K562 (cell line): ENCODE measurements at regions not wholly inside any gene's neighbourhood (a gene's known extent, or its start where the extent isn't known, plus 50 kb on each side); places are given as distances from the start of the nearest gene placed in this dataset.

ENCODE experiments used
- ATAC-seq: fragments of 200-7000 bp; cut with Tn5 transposase; 3 replicates; pipeline ENCODE4 v1.9.1; 2020; ENCODE audit warnings: moderate library complexity
- BruUV-seq: library from RNA; stranded (reverse); fragments of 400-500 nt; replicated peaks from 2 replicates; lab custom pipeline; 2021; lab: Mats Ljungman, UMichigan
- CTCF ChIA-PET: fragments of 300-600 bp; formaldehyde crosslinking; extraction: SDS; loops from one replicate; lab custom pipeline; 2021; ENCODE audit warnings: low intra/inter-chr PET ratio; lab: Yijun Ruan, JAX
- POLR2A ChIA-PET: fragments of 300-600, 350-650 bp; sonication (Branson Sonifier 250); formaldehyde crosslinking; extraction: SDS; loops from one replicate; lab custom pipeline; 2021; ENCODE audit warnings: antibody characterized with exemption, inconsistent platforms; lab: Yijun Ruan, JAX
- DNase-seq, 4 experiments: peaks; one replicate each; pipeline versions ENCODE4 v3.0.0 to v3.0.0-alpha.2; 2011 to 2018; ENCODE audit warnings: low spot score in 3 of 4, mixed read lengths in 3 of 4; ENCODE audit errors: extremely low read depth in 1 of 4
- FAIRE-seq: peaks from 2 replicates; lab custom pipeline; 2011; peaks lifted over from hg19 to GRCh38; lab: Jason Lieb, UNC
- H2AFZ ChIP-seq: 2 replicates; pipeline ENCODE4 v1.6.0; 2011; ENCODE audit warnings: low read depth, low read length, control low read depth, inconsistent platforms
- H3K27ac ChIP-seq: fragments of 200-600 bp; 3 replicates; pipeline ENCODE4 v1.8.0; 2011; ENCODE audit warnings: low read depth, mild to moderate bottlenecking, control low read depth, inconsistent platforms, low read length, moderate library complexity, mixed read lengths; ENCODE audit errors: extremely low read depth
- H3K27me3 ChIP-seq, 2 experiments: fragments of 300-600 bp in 1 of 2; 2 replicates in 1 of 2; 3 replicates in 1 of 2; pipeline versions ENCODE4 v1.6.0 to v1.8.0; 2011; ENCODE audit warnings: inconsistent platforms in 2 of 2, low read length in 2 of 2, mild to moderate bottlenecking in 1 of 2, mixed read lengths in 1 of 2, moderate library complexity in 1 of 2; ENCODE audit not compliant: control insufficient read depth in 2 of 2, insufficient read depth in 2 of 2
- H3K36me3 ChIP-seq: fragments of 300-600 bp; 3 replicates; pipeline ENCODE4 v1.8.0; 2011; ENCODE audit warnings: mild to moderate bottlenecking, low read length, inconsistent platforms; ENCODE audit not compliant: control insufficient read depth, insufficient read depth
- H3K4me1 ChIP-seq, 2 experiments: fragments of 200-600 bp in 1 of 2; replicated peaks in 1 of 2; 2 replicates in 1 of 2; 3 replicates in 1 of 2; pipeline versions ENCODE4 v1.5.1 to v1.8.0; 2011; ENCODE audit warnings: inconsistent platforms in 2 of 2, low read length in 2 of 2, mild to moderate bottlenecking in 1 of 2, mixed read lengths in 1 of 2, moderate library complexity in 1 of 2; ENCODE audit not compliant: control insufficient read depth in 2 of 2, insufficient read depth in 2 of 2
- H3K4me2 ChIP-seq: 2 replicates; pipeline ENCODE4 v1.6.1; 2011; ENCODE audit warnings: low read length, control low read depth, inconsistent platforms, mixed read lengths; ENCODE audit not compliant: insufficient read depth
- H3K4me3 ChIP-seq: fragments of 200-600 bp; sonication (generic), shearing (Covaris generic); 2 replicates; pipeline ENCODE4 v1.5.1; 2016; ENCODE audit warnings: control low read depth, inconsistent platforms
- H3K79me2 ChIP-seq: fragments of 200-600 bp; 3 replicates; pipeline ENCODE4 v1.8.0; 2011; ENCODE audit warnings: low read length, inconsistent platforms; ENCODE audit not compliant: control insufficient read depth, insufficient read depth
- H3K9ac ChIP-seq, 2 experiments: 2 replicates each; pipeline versions ENCODE4 v1.6.0 to v1.6.1; 2011; ENCODE audit warnings: low read depth in 2 of 2, low read length in 2 of 2, control low read depth in 1 of 2, inconsistent platforms in 1 of 2, mild to moderate bottlenecking in 1 of 2, mixed read lengths in 1 of 2; ENCODE audit not compliant: insufficient read depth in 1 of 2
- H3K9me1 ChIP-seq: one replicate; pipeline ENCODE4 v1.6.0; 2011; ENCODE audit warnings: inconsistent platforms, mild to moderate bottlenecking, low read length, moderate library complexity; ENCODE audit not compliant: control insufficient read depth, insufficient read depth
- H3K9me3 ChIP-seq: replicated peaks from 2 replicates; pipeline ENCODE4 v1.5.1; 2011; ENCODE audit warnings: low read depth, low read length, inconsistent platforms; ENCODE audit not compliant: control insufficient read depth, insufficient read depth
- H4K20me1 ChIP-seq: replicated peaks from 2 replicates; pipeline ENCODE4 v1.6.1; 2011; ENCODE audit warnings: low read length, inconsistent platforms, mixed read lengths; ENCODE audit not compliant: control insufficient read depth, insufficient read depth
- ATF1 ChIP-seq, 2 experiments: fragments of 450-650 bp in 1 of 2; IDR thresholded peaks; 2 replicates each; pipeline ENCODE4 v1.6.1; 2016; ENCODE audit warnings: missing compliant biosample characterization in 1 of 2, missing genetic modification characterization in 1 of 2
- C11orf30 ChIP-seq: fragments of 450-650 bp; IDR thresholded peaks from 2 replicates; pipeline ENCODE4 v1.6.1; 2016; ENCODE audit warnings: low read depth, mild to moderate bottlenecking
- CEBPB ChIP-seq: fragments of 450-650 bp; IDR thresholded peaks from 2 replicates; pipeline ENCODE4 v1.6.1; 2016; ENCODE audit warnings: missing genetic modification characterization, missing compliant biosample characterization
- KAT2B ChIP-seq: IDR thresholded peaks from one replicate; pipeline ENCODE4 v1.6.1; 2012; ENCODE audit warnings: low read depth, mild to moderate bottlenecking, control low read depth, inconsistent platforms, low read length, moderate library complexity
- KDM2B ChIP-seq: fragments of 250-450 bp; sonication (Bioruptor Pico); IDR thresholded peaks from 2 replicates; pipeline ENCODE4 v1.8.0; 2021; ENCODE audit warnings: mild to moderate bottlenecking, moderate library complexity
- KDM5B ChIP-seq: fragments of 200-600 bp; sonication (generic); IDR thresholded peaks from 2 replicates; pipeline ENCODE4 v1.6.1; 2012; ENCODE audit warnings: low read depth, mild to moderate bottlenecking, moderate library complexity, low read length, control low read depth, inconsistent platforms; ENCODE audit not compliant: insufficient replicate concordance
- MAFF ChIP-seq: IDR thresholded peaks from 2 replicates; pipeline ENCODE4 v1.6.1; 2012; ENCODE audit warnings: low read length, improper control_type of control experiment
- RBM15 ChIP-seq: fragments of 200-400 bp; formaldehyde crosslinking; IDR thresholded peaks from 2 replicates; pipeline ENCODE4 v1.6.1; 2018; ENCODE audit warnings: mild to moderate bottlenecking, low read length, moderate library complexity; ENCODE audit not compliant: insufficient read depth
- RNF2 ChIP-seq: sonication (generic); IDR thresholded peaks from 2 replicates; pipeline ENCODE4 v1.6.1; 2016
- SMARCE1 ChIP-seq: fragments of 450-650 bp; IDR thresholded peaks from 2 replicates; pipeline ENCODE4 v1.7.1; 2016; ENCODE audit warnings: mild to moderate bottlenecking
- ZBTB8A ChIP-seq: fragments of 450-650 bp; IDR thresholded peaks from 2 replicates; pipeline ENCODE4 v1.6.1; 2018; ENCODE audit warnings: mild to moderate bottlenecking, moderate library complexity; ENCODE audit not compliant: partially characterized antibody
- ZNF444 ChIP-seq: fragments of 250-450 bp; sonication (Bioruptor Pico); IDR thresholded peaks from 2 replicates; pipeline ENCODE4 v1.4.0; 2020; ENCODE audit warnings: mild to moderate bottlenecking, moderate library complexity
- WGBS: fragments of 100-300 bp; shearing (Covaris generic); methylation state at CpG from one replicate; pipeline ENCODE4 v1.1.6; 2016; ENCODE audit warnings: low coverage, mixed read lengths; ENCODE audit not compliant: insufficient coverage; ENCODE audit errors: missing lambda C conversion rate; 5-methylcytosine and 5-hydroxymethylcytosine counted together
- in situ Hi-C: fragments of 300-500 bp; cut with MboI; formaldehyde crosslinking; loops from 4 replicates; pipeline ENCODE4 v1.15.0; 2018; ENCODE audit warnings: inconsistent platforms, mixed read lengths
- intact Hi-C: fragments of 100-400 bp; cut with micrococcal nuclease; formaldehyde crosslinking; loops from 2 replicates; pipeline ENCODE4 v1.14.2; 2022
- TF ChIP-seq, protein P1 (sequence below): fragments of 250-450 bp; sonication (Bioruptor Pico); IDR thresholded peaks from 2 replicates; pipeline ENCODE4 v1.5.0; 2020; ENCODE audit warnings: mild to moderate bottlenecking
- TF ChIP-seq, protein P2 (sequence below): IDR thresholded peaks from 3 replicates; pipeline ENCODE4 v1.6.1; 2011; ENCODE audit warnings: borderline replicate concordance, mild to moderate bottlenecking; ENCODE audit not compliant: insufficient read length, insufficient read depth
- TF ChIP-seq, protein P3 (sequence below): fragments of 450-650 bp; IDR thresholded peaks from 2 replicates; pipeline ENCODE4 v1.6.1; 2018; ENCODE audit not compliant: partially characterized antibody
- TF ChIP-seq, protein P4 (sequence below): fragments of 250-450 bp; sonication (Bioruptor Pico); IDR thresholded peaks from 2 replicates; pipeline ENCODE4 v1.9.0; 2021; ENCODE audit warnings: mild to moderate bottlenecking, inconsistent platforms

DNA sequence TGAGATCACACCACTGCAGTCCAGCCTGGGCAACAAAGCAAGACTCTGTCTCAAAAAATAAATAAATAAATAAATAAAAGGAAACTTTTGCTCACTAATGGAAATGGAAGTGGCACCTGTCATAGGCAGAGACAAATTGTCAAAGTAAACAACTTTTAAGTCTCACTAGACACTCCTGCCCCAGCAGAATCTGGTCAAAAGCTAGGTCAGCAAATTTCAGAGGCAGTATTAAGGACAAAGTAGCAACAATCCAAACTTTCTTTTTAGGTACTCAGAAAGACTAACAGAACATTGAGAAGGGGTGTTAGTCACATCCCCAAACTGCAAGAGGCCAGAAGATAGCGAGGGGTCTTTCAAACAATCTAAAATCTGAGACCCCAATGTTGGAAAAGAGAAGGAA, 101.4 kb upstream of the MSX2 start:
- FAIRE-seq (no peak), ATAC-seq (no peak), DNase-seq (no peak)
- in situ Hi-C loops: no loop called here
- Histone ChIP-seq H3K4me1 (no peaks in the 10 kb centered on the region), H3K27me3 (peaks cover 2 to 24% of the 10 kb centered on the region in 2 experiments; a peak in 3 of 5 replicates), H3K4me2 (no peak overlapping the region), H3K4me3 (no peak overlapping the region), H4K20me1 (no peaks in the 10 kb centered on the region), H3K79me2 (no peaks in the 10 kb centered on the region), H3K9ac (no peak overlapping the region), H3K36me3 (no peaks in the 10 kb centered on the region), H2AFZ (no peak overlapping the region), H3K9me3 (no peaks in the 10 kb centered on the region), H3K9me1 (no peaks in the 10 kb centered on the region), H3K27ac (no peak overlapping the region)
- intact Hi-C loops: no loop called here
- WGBS: 0% methylated on average over 1 of the region's 1 CpG
- BruUV-seq: no TSS peak
- POLR2A ChIA-PET: no interaction called here
- CTCF ChIA-PET: no interaction called here
- TF ChIP-seq, protein P1, sequence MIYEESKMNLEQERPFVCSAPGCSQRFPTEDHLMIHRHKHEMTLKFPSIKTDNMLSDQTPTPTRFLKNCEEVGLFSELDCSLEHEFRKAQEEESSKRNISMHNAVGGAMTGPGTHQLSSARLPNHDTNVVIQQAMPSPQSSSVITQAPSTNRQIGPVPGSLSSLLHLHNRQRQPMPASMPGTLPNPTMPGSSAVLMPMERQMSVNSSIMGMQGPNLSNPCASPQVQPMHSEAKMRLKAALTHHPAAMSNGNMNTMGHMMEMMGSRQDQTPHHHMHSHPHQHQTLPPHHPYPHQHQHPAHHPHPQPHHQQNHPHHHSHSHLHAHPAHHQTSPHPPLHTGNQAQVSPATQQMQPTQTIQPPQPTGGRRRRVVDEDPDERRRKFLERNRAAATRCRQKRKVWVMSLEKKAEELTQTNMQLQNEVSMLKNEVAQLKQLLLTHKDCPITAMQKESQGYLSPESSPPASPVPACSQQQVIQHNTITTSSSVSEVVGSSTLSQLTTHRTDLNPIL: no peak
- TF ChIP-seq KDM2B (CRISPR knock-in tag) (no peak), RBM15 (no peak), ZBTB8A (no peak), CEBPB (tag) (no peak), KAT2B (no peak), SMARCE1 (no peak), ZNF444 (CRISPR knock-in tag) (no peak), ATF1 (CRISPR knock-in tag; IDR thresholded peaks at IDR 0.05) (no peak), ATF1 (tag; IDR thresholded peaks at IDR 0.05) (no peak), C11orf30 (peak; percentile 50; the same call in 1 of the 2 replicates), KDM5B (no peak), MAFF (peak; percentile 27; the same call in 1 of the 2 replicates), RNF2 (no peak)
- TF ChIP-seq, protein P2, sequence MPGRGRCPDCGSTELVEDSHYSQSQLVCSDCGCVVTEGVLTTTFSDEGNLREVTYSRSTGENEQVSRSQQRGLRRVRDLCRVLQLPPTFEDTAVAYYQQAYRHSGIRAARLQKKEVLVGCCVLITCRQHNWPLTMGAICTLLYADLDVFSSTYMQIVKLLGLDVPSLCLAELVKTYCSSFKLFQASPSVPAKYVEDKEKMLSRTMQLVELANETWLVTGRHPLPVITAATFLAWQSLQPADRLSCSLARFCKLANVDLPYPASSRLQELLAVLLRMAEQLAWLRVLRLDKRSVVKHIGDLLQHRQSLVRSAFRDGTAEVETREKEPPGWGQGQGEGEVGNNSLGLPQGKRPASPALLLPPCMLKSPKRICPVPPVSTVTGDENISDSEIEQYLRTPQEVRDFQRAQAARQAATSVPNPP: no peak
- TF ChIP-seq, protein P3, sequence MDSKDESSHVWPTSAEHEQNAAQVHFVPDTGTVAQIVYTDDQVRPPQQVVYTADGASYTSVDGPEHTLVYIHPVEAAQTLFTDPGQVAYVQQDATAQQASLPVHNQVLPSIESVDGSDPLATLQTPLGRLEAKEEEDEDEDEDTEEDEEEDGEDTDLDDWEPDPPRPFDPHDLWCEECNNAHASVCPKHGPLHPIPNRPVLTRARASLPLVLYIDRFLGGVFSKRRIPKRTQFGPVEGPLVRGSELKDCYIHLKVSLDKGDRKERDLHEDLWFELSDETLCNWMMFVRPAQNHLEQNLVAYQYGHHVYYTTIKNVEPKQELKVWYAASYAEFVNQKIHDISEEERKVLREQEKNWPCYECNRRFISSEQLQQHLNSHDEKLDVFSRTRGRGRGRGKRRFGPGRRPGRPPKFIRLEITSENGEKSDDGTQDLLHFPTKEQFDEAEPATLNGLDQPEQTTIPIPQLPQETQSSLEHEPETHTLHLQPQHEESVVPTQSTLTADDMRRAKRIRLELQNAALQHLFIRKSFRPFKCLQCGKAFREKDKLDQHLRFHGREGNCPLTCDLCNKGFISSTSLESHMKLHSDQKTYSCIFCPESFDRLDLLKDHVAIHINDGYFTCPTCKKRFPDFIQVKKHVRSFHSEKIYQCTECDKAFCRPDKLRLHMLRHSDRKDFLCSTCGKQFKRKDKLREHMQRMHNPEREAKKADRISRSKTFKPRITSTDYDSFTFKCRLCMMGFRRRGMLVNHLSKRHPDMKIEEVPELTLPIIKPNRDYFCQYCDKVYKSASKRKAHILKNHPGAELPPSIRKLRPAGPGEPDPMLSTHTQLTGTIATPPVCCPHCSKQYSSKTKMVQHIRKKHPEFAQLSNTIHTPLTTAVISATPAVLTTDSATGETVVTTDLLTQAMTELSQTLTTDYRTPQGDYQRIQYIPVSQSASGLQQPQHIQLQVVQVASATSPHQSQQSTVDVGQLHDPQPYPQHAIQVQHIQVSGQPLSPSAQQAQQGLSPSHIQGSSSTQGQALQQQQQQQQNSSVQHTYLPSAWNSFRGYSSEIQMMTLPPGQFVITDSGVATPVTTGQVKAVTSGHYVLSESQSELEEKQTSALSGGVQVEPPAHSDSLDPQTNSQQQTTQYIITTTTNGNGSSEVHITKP: no peak
- TF ChIP-seq, protein P4, sequence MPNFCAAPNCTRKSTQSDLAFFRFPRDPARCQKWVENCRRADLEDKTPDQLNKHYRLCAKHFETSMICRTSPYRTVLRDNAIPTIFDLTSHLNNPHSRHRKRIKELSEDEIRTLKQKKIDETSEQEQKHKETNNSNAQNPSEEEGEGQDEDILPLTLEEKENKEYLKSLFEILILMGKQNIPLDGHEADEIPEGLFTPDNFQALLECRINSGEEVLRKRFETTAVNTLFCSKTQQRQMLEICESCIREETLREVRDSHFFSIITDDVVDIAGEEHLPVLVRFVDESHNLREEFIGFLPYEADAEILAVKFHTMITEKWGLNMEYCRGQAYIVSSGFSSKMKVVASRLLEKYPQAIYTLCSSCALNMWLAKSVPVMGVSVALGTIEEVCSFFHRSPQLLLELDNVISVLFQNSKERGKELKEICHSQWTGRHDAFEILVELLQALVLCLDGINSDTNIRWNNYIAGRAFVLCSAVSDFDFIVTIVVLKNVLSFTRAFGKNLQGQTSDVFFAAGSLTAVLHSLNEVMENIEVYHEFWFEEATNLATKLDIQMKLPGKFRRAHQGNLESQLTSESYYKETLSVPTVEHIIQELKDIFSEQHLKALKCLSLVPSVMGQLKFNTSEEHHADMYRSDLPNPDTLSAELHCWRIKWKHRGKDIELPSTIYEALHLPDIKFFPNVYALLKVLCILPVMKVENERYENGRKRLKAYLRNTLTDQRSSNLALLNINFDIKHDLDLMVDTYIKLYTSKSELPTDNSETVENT (CRISPR knock-in tag): no peak
